ENCODE measurements at regions not wholly inside any gene's neighbourhood (a gene's known extent, or its start where the extent isn't known, plus 50 kb on each side); places are given as distances from the start of the nearest gene placed in this dataset.

DNA sequence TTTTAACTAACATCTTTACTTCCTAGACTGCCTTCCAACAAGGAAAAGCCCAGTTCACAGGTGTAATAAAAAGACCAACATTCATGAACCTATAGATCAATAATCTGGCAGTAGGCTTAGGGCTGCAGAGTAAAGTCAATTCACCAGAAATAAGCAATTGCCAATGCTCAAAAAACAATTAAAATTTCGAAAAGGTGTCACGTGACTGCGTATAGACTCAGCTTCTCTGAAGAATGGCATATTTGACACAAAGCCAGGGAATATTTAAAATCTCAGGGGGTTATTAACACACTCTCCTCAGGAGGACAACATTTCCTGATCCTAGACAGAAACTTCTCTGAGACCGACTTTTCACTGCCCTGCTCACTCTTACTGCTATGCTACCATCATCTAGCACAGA is 245.2 kb upstream of the LRATD1 start:
- DNase-seq: no peak

DNA sequence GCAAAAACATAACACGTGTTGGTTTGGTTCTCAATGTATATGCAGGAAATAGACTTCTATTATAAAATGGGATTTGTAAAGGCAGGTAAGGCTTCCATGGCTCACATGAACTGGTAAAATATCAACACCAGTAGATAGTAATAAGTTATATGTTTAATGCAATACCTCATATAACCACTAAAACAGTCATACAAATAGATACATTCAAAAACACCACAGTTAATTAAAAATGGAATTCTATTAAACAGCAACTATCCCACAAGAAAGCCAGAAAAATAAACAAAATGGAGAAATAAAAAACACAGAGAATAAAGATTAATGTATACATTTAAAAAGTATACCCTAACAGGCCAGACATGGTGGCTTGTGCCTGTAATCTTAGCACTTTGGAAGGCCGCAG is 243.8 kb upstream of the LRATD1 start:
- no peak for DNase-seq

DNA sequence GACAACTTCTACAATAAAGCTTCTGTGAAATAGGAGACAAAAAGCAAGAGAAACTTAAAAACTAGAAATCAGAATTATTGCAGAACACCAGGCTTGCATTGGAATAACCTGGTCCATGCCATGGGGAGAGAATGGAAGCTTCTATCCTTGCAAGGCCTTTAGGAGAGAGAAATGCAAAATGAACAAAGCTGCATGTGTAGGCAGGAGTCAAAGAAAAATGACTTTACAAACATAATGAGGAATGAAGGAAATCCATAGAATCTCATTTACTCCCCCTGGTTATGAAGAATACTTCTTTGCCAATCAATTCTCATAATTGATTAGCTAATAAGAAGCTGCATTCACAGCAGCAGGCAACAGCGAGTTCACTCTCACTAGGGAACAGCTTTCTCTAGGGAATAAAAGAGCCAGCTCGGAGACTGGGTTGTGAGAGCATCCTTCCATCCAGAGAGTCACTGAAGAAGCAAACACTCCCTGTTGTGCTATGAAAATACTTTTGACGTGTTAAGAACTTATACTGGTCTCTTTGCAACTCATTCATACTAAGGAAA is 235.9 kb upstream of the LRATD1 start:
- DNase-seq: no peak

DNA sequence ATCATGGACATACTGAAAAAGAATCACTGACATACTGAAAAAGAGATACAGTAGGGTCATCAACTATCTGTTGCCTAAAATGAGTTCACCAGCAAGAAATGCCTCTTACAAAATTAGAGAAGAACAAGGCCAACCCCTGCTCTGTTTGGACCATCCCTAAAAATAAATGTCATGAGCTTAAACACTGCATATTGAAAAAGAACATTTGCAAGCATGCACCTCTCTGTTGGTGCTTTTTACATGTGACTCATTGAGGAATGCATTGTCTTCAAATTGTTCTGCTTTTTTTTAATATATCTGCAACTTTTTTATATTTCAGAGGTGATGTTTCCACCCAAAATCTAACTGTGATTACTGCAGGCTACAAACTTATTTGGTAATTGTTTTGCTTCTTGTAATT is 233.9 kb upstream of the LRATD1 start:
- no peak for DNase-seq

DNA sequence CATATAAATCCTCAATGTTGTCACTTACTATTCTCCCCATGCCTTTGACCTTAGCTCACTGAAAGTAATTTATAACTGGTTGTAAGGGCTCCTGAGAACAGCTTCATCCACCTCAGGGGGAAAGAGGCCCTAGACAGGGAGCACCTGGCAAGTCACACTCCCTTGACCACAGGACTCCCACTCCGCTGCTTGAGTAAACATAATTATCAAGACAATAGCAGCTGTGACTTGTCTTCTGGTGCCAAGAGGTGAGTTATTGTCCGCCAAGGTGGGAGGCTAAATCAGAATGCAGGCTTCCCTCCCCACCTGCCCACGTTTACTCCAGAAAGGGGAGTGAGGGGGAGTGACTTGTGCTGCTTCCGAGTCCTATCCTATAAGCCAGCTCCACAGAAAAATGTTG is 230.6 kb upstream of the LRATD1 start:
- DNase-seq: no peak

DNA sequence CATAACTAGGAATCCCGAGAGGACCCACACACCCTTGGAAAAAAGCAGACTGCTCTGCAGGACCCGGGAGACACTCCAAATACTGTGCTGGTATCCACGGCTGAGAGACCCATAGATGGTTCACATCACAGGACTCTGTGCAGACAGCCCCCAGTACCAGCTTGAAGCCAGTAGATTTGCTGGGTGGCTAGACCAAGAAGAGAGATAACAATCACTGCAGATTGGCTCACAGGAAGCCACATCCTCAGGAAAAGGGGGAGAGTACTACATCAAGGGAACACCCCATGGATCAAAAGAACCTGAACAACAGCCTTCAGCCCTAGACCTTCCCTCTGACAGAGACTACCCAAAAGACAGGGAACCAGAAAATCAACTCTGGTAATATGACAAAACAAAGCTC is 223.8 kb upstream of the LRATD1 start:
- no peak for DNase-seq

DNA sequence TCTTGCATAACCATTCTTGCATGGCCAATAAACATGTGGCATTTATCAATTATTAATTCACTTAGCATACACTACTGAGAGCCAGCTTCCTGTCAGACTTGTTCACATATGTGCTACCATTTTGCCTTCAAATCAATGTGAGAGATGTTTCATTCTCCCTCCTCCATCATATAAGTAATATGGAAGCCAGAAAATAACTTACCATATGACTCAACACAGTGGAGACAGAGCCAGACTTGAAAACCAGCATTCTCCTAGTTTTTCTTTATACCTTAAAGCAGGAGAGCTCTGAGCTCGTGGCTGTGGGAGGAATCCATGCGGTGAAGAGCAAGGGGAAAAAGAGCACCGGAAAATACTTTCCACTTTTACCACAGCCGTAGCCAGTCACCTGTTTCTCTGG is 215.0 kb upstream of the LRATD1 start:
- no peak for DNase-seq

DNA sequence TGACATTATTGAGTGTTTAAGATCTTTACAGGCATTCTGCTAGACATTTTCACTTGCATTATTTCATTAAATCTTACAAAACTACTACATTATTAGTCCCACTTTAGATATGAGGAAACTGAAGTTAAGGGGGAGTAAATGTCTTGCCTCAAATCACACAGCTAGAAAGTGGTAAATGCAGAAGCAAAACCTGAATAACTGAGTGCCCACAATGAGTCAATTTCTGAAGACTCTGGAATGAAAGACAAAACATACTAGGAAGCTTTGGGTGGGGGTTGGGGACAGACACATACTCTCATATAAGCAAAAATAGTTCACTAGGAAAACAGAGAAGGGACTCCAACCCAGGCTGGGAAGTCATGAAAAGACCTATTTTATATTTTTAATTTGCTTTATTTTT is 214.4 kb upstream of the LRATD1 start:
- DNase-seq: no peak

DNA sequence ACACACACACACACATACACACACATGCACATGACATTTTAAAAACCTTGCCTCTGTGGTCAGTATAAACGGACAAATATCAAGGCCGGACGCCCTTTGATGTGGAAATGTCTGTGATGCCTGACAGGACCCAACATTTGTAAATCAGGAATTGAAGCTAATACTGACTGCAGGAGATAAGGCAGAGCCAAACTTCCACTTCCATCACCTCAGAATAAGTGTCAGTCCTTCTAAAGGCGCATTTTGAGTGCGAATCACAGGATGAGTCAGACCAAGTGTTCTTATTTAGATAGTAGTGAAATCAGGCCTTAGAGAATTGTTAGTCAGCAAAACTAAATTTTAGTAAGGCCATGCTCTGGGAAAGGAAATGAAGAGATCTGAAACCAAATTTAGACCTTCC is 211.7 kb upstream of the LRATD1 start:
- DNase-seq: no peak

DNA sequence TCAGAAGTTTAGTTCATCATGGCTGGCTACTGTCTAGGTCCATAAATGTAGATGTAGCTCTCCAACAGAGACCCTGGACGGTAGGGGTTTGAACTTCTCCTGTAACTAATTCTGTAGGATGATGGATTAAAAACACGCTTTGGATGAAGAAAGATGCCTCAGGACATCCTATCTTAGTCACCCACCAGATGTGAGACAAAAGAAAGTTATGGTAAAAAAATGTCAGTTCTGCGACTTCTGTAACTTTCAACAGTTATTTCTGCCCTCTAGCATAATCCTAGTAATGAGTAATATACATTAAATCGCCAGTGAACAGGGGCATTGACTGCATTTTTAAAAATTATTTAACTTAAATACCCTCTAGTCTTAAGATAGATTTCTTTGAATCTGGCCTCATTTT is 210.1 kb upstream of the LRATD1 start:
- DNase-seq: no peak

DNA sequence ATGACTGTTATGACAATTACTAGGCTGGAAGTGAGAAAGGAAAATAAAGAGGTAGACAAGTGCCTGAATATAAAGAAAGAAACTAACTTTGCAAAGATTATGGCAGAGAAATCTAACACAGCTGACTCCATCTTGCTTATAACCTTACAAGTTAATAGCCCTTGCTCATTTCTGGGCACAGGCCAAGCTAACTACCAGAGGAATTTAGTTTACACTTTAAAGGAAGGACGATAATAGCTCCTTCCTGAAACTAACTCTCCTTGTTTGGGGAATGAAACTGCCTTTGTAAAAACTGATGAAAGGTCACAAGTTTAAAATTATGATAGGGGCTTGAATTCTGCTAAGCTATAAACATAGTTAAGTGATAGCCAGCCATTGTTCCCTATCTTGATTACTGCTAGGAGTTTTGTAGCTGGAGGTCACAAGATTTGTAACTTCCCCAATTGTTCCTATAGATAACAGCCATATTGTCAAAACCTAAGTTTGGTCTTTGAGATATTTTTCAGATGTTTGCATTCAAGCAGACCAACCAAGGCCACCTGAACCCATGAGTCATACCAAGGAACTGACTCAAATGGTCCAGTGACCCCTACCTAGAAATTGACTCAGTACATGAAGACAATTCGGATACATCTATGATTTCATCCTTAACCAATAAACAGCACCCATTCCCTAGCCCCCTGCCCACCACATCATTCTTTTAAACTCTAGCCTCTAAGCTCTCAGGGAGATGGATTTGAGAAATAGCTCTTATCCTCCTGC is 209.2 kb upstream of the LRATD1 start:
- no peak for DNase-seq

DNA sequence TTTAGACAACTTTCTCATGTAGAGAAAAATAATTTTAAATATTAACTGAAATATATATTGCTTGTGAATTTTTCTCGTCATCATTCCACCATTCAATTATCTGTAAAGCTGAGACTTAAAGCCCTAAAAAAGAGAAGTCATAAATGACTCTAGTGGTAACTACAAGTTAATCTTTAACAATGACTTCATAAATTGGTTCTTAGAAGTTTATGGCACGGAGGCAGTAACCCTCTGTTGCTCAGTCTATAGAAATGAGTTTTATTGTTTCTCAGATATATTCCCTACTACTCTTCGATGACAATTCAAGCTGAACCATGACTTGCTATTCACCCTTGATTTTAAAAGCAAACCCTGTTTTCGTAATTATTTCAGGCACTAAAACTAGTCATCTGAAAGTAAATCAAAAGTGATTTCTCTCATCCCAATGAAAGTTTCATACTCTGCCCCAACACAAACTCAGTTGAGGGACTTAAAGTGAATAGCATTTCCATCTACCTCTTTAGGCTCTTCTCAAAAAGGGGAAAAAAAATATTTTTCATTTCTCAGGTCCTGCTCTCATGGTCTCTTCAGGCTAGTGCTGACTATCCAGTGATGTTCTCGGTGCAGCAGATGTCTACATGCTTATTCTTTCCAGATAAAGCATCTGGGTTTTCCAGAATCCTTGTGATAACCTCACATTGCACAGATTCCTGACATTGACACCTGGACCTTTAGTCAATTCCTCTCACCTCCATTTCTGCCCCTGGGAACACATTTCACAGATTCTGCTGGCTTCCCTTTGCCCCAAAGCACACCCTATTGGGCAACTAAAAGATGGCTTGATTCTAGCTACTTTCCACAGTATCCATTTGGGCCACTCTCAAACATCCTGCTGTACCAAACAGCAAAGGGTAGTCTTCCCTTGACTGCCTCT is 207.8 kb upstream of the LRATD1 start:
- DNase-seq: no peak

DNA sequence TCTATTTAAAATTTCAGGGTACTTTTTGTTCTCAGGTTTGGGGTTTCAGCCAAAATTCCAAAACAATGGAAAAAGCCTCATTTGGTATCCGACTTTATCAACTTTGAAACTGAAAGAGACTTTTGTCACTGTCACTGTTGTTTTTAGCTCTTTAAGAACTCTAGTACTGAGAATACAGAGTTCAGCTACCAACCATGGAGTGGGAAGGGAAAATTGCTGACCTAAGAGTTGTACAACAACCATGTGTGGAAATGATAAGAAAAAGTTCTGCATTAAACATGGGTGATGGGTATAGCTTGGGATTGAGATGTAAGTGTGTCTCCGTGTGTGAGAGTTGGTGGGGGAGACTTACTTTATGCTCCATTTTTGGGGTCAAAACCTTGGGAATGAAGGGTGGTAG is 206.6 kb upstream of the LRATD1 start:
- no peak for DNase-seq

DNA sequence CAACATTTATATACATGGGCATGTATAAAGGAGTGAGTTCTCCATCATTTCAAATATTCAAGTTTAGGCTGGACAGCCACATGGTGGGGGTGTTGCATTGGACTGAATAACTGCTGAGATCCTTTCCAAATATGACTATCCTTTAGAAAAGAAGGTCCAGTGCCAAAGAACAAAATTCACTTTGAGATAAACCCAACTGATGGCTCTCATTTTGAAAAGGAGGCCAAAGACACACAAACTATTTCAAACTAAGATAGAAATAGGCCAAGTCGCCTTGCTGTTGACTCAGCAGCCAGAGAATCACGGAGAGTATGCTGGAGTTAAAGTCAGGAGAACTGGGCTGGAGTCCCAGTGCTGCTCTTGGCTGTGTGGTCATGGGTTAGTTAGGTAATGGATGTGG is 204.5 kb upstream of the LRATD1 start:
- DNase-seq: no peak

DNA sequence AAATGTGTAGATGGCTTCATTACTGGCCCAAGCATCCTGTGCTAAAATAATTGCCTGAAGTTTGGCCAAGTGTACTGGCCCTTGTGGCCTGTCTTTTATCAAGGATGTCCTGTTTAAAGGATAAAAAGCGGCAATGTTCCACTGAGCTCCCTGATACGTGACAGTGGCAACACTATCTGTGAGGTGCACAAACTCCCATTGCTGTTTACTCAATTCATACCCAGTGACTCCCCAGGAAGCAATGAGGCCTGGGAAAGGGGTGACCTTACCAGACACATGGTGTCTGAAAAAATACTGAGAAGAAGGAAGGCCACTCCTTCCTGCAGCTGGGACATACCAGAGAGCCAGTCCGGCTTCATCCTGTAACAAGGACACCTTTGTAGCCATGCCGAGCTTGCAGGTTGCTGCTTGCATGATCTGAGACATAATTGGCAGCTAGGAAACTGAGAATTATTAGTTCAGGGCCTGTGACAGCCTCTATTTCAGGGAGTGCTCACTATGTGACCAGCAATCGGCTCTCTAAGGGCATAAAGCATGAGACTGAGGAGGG is 198.5 kb upstream of the LRATD1 start:
- DNase-seq: no peak

DNA sequence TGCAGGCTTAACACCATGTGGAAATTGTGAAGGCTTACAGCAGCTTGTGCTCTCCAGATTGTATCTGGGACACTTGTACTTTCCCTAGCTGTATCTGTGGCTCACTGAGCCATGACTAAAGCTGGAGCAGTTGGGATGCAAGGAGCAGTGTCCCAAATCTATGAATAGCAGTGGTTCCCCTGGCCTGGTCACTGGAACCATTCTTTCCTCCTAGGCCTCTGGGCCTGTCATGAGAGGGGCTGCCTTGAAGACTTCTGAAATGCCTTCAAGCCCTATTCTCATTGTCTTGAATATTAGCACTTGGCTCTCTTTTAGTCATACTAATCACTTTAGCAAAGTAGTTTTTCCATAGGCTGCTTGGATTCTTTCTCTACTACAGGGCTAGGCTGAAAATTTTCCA is 186.8 kb upstream of the LRATD1 start:
- no peak for DNase-seq

DNA sequence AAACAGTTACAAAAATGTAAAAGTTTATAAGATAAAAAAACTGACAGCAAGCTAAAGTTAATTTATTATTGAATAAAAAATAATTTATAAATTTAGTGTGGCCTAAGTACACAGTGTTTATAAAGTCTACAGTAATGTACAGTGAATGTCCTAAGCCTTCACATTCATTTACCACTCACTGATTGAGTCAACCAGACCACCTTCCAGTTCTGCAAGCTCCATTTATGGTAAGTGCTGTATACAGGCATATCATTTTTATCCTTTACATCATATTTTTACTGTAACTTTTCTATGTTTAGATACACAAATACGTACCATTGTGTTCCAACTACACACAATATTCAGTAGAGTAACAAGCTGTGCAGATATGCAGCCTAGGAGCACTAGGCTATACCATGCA is 184.2 kb upstream of the LRATD1 start:
- no peak for DNase-seq

DNA sequence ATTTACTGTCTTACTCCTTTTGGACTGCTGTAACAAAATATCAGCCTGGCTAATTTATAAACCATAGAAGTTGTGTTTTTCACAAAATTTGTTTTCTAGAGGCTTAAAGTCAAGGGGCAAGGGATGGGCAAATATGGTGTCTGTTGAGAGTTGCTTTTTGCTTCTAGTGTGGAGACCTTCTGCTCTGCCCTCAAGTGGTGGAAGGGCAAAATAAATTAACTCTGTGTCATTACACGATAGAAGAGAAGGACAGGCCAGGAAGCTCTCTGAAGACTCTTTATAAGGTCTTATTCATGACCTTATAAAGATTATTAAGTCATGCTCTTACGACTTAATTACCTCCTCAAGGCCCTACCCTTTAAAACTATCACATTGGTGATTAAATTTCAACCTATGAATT is 181.2 kb upstream of the LRATD1 start:
- no peak for DNase-seq

DNA sequence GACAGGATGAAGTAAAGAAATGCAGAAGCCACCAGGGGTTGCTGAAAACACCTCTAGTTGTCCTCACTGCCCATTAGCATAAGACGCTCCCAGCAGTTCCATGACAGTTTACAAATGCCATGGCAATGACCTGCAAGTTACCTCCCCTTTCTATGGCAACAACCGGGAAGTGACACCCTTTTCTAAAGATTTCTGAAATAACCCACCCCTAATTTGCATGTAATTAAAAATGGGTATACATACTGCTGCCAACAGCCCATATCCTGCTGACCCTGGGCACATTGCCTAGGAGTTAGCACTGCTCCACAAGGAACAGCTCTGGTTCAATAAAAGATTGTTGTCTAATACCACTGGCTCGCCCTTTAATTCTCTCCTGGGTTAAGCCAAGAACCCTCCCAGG is 178.3 kb upstream of the LRATD1 start:
- DNase-seq: no peak

DNA sequence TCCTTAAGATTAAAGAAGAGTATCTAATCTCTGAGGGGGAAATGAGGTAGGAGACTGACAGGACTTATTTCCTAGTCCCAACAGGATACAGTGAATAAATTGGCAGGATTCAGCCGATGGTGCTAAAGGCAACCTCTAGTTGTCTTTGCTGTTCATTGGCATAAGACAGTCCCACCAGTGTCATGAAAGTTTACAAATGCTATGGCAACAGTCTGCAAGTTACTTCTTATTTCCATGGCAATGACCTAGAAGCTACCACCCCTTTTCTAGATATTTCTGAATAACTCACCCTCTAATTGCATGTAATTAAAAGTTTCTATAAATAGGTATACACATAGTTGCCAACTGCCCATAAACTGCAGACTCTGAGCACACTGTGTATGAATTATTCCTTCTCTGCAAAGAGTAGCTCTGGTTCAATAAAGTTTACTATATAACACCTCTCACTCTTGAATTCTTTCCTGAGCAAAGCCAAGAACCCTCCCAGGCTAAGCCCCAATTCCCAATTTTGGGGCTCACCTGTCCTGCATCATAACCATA is 172.7 kb upstream of the LRATD1 start:
- DNase-seq: no peak

DNA sequence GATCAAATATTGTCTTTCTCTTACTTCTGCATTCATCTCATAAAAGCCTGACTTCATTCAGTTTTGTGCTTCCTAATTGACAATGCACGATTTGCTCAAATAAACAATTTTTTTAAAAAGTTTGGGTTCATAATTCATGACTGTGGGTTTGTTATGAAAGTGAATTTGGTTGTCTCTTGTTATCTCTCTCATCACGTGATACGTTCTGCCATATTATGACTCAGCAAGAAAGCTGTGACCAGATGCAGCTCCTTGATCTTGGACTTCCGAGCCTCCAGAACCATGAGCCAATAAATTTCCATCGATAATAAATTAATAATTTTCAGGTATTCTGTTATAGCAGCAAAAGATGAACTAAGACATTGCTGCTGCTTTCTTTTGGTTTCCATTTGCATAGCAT is 156.5 kb upstream of the LRATD1 start:
- DNase-seq: no peak

DNA sequence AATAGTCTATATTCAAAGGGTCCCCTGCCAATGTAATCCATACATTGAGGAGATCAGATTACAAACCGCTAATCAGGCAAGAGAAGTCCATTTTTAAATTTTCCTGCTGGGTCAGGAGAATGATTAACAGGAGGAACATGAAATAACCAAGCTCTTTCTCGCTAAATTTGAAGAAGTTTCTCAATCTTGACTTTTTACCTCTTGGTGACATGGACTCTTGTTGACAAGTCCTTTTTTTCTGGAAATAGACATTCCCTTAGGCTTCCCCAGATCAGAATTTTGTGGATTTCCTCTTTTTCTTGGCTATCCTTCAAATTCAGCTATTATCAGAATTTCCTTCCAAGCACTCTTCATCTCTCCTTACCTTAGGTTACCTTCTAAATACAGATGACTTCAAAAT is 153.0 kb upstream of the LRATD1 start:
- DNase-seq: no peak

DNA sequence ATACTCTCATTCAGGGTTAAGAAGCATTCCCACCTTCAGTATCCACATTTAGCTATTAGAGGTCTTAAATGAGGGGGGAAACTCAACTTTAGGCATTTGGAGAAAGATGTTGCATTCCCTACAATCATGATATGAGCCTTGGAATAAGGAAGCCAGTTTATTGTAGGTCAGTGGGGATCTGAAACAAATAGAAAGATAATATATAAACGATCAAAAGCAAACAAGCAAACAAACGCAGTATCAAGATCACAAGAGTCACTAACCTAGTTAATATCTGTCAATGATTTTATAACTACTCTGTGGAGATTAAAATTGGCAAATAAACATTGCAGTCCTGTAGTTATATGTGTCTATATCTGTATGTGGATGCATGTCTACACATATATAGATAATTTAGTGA is 152.4 kb upstream of the LRATD1 start:
- no peak for DNase-seq

Measured in T-helper 2 cell (primary cell).